Fibroblast of mammary gland (primary cell): ENCODE measurements at regions not wholly inside any gene's neighbourhood (a gene's known extent, or its start where the extent isn't known, plus 50 kb on each side); places are given as distances from the start of the nearest gene placed in this dataset.

Source experiments
- DNase-seq: peaks from one replicate; pipeline ENCODE4 v3.0.0-alpha.2; 2010; ENCODE audit warnings: low read depth
- H3K4me3 ChIP-seq: 2 replicates; pipeline ENCODE4 v1.5.1; 2011; ENCODE audit warnings: low read depth, mild to moderate bottlenecking, low read length, moderate library complexity; ENCODE audit not compliant: control insufficient read depth
- TF ChIP-seq, protein P1 (sequence below): conservative IDR thresholded peaks from 2 replicates; pipeline ENCODE4 v1.5.1; 2011; ENCODE audit warnings: low read depth, low read length, inconsistent platforms; ENCODE audit not compliant: control insufficient read depth, insufficient read depth

DNA sequence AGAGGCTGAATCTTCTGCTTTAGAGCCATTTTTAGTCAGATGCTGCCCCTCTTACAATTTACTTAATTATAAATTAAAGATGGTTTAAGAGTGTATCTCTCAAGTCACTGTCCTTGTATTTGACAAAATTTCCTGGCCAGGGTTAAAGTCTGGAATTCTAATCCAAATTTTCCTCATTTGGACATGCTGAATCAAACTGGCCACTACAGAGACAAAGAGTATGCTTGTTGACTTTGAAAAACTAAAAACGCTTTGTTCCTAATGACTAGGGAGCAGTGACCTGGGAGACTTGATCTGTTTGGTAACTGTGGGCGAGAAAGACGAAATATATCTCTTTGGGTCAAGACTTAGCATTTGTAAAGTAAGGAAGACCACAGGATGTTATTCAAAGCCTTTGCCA lies 303.2 kb downstream of the ZSWIM6 start:
- TF ChIP-seq, protein P1, sequence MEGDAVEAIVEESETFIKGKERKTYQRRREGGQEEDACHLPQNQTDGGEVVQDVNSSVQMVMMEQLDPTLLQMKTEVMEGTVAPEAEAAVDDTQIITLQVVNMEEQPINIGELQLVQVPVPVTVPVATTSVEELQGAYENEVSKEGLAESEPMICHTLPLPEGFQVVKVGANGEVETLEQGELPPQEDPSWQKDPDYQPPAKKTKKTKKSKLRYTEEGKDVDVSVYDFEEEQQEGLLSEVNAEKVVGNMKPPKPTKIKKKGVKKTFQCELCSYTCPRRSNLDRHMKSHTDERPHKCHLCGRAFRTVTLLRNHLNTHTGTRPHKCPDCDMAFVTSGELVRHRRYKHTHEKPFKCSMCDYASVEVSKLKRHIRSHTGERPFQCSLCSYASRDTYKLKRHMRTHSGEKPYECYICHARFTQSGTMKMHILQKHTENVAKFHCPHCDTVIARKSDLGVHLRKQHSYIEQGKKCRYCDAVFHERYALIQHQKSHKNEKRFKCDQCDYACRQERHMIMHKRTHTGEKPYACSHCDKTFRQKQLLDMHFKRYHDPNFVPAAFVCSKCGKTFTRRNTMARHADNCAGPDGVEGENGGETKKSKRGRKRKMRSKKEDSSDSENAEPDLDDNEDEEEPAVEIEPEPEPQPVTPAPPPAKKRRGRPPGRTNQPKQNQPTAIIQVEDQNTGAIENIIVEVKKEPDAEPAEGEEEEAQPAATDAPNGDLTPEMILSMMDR, result no peak
- no peak overlapping the region for H3K4me3 ChIP-seq
- DNase-seq, result no peak

DNA sequence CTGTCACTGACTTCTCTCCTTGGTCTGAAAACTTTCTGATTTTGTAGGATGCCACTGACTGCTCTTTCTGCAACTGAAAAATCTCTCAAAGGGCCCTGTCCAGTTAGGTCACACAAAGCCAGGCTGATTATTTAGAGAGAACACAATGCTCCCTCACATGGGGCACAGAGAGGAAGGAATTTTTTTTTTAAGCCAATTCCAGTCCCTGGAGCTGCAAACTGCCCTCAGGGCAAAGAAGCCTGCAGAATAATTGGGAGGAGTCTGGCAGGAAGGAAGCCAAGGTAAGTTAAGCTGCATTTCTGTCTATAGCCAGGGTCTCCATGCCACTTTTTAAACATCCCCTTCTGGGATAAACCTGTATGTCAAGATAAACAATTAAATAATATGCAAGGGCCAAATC lies 305.5 kb downstream of the ZSWIM6 start:
- TF ChIP-seq, protein P1, result no peak
- DNase-seq, result no peak
- no peak overlapping the region for H3K4me3 ChIP-seq

DNA sequence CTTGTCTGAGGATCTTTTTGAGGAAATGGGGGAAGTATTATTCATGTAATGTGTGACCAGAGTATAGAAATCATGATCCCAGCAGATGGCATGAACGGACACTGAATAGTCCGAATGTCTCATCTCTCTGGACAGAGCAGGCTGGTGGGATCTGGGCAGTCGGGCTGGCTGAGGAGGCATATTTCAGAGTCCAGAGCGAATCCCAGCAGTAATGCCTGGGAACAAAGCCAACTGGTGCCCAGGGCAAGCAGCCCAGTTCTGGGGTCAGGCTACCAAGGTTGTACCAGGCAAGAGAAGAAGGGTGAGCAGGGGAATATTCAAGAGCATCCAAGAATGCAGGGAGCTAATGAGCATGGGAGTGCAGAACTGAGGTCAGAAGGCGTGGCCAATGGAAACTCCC lies 306.4 kb downstream of the ZSWIM6 start:
- no peak for DNase-seq
- H3K4me3 ChIP-seq, result no peak overlapping the region
- TF ChIP-seq, protein P1, result no peak

DNA sequence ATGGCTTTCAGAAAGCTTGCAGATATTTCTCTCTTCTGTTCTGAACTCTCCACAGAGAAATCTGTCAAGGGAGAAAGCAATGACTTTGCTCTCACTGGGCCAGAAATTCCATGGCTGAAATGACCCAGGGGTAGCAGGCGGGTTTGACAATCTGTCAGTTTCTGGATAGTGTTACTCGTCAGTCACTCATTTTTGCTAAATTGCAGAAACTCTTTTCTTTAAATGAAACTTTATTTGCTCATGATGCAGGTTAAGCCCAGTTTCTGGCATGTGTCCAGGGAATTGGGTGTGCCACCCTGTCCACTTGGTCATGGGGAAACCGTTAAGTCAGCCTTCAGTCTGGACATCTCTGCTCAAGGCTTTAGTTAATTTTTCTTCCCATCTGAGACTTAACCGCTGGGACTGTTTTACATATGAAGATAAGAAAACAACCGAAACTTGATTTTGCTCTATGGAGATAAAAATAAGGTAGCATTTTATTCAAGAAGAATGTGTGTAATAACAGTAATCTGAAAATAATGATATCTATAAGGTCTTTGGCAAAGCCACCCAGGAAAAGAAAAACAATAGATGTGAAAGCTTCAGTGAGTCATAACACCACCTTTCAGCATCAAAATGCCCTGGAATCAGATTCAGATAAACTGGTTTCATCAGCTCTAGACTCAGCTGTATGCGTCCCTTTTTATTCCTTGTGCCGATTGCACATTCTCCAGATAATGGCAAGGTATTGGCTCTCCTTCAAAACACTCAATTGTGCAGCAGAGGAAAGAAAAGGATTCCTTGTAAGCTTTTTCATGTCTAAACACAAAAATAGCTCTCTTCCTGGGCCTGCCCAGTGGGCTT lies 308.3 kb downstream of the ZSWIM6 start:
- TF ChIP-seq, protein P1, result no peak
- H3K4me3 ChIP-seq, result no peak overlapping the region
- DNase-seq, result no peak

DNA sequence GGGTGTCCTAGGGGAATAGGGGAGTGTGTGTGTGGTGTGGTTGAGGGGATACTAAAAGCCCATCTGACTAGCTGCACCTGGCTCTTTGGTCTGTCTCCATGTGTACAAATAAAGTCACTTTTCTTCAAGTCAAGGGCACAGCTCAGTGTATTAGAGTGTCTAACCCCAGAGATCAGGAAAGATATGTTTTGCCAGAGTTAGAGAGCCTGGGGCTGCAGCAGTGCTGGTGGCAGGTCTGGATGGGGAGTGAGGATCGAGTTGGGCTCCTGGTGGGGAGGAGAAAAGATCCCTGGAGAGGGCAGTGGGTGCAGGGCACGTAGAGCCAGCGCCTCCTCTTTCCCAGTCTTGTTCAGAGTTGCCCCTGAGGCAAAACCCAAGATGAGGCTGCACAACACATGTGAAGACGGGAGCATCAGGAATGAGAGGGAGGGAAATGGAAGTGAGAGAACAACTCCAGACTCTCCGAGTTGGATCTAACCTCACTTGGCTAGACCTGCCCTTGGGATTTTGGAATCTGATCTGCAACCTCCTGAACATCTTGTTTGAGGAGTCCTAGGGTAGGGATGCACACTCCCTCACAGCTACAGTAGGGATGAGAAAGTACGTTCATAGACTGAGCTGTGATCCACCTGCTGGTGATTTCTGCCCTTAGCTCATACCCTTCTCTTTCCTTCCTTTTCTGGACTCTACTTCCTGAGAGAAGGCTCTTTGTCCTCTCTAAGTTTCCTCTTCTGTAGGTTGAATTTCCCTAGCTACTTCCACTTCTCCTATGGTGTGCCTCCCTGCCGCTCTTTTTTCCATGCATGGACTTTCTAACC lies 309.9 kb downstream of the ZSWIM6 start:
- DNase-seq, result peak; percentile 21
- no peak overlapping the region for H3K4me3 ChIP-seq
- TF ChIP-seq, protein P1, result peak; percentile 28

DNA sequence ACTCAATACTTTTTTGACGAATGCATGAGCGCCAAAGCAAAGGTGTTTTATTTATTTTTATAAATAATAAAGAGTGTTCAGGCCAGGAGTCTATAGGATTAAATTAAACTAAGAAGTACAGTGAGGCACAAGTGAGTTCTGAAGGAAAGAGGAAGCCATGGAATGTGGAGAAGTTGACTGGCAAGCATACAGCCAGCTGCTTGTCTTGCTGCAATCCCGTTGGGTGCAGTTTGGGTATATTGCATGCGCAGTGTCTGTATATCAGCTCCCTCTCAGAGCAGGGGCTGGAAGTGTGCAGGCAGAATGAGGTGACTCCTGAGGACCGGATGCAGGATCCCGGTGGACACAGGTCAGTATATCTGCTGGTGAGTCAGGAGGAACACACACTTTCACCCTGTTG lies 315.6 kb downstream of the ZSWIM6 start:
- TF ChIP-seq, protein P1, result no peak
- no peak overlapping the region for H3K4me3 ChIP-seq
- no peak for DNase-seq
